C4-2B (cell line): ENCODE measurements at regions not wholly inside any gene's neighbourhood (a gene's known extent, or its start where the extent isn't known, plus 50 kb on each side); places are given as distances from the start of the nearest gene placed in this dataset.

Source experiments
- H3K27ac ChIP-seq: fragments of 450-650 bp; 2 replicates; pipeline ENCODE4 v1.5.1; 2017
- ZFX ChIP-seq: fragments of 450-650 bp; IDR thresholded peaks from 2 replicates; pipeline ENCODE4 v1.6.1; 2017
- TF ChIP-seq, protein P1 (sequence below): fragments of 450-650 bp; conservative IDR thresholded peaks from 2 replicates; pipeline ENCODE4 v1.5.1; 2017; ENCODE audit warnings: mild to moderate bottlenecking

GRCh38 chr5:56588636-56589480 lies 226.5 kb upstream of the MAP3K1 start:
- no peak overlapping the region for H3K27ac ChIP-seq
- TF ChIP-seq, protein P1, sequence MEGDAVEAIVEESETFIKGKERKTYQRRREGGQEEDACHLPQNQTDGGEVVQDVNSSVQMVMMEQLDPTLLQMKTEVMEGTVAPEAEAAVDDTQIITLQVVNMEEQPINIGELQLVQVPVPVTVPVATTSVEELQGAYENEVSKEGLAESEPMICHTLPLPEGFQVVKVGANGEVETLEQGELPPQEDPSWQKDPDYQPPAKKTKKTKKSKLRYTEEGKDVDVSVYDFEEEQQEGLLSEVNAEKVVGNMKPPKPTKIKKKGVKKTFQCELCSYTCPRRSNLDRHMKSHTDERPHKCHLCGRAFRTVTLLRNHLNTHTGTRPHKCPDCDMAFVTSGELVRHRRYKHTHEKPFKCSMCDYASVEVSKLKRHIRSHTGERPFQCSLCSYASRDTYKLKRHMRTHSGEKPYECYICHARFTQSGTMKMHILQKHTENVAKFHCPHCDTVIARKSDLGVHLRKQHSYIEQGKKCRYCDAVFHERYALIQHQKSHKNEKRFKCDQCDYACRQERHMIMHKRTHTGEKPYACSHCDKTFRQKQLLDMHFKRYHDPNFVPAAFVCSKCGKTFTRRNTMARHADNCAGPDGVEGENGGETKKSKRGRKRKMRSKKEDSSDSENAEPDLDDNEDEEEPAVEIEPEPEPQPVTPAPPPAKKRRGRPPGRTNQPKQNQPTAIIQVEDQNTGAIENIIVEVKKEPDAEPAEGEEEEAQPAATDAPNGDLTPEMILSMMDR: no peak
- TF ChIP-seq ZFX: no peak

GRCh38 chr5:56588131-56588487 lies 227.2 kb upstream of the MAP3K1 start:
- no peak overlapping the region for H3K27ac ChIP-seq

DNA sequence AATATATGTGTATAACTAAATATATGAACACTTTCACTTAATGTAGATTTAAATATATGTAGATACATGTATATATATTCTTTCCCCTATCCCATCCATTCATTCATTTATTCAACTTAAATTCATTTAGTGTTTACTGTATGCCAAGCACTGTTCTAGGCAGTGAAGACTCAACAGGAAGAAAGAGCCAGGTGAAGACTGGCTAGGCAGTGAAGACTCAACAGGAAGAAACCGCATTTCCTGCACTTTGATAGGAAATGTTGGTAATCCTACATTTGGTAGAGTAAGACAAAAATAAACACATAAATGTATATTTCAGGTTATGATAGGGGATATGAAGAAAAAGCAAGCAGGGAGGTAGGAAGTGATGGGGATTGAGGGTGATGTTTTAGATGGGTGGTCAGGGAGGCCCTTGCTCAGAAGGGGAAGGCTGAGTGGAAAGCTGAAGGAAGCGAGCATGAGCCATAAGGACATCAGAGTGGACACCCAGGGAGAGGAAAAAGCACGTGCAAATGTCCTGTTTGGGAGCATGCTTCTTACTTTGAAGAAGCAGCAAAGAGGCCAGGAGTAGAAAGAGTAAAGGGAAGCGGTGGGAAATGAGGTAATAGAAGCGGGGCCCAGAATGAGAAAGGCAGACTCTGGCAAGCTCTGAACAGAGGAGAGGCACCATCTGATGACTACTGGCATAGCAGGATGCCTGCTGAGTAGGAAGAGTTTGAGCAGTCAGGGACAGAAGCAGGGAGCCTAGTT lies 227.8 kb upstream of the MAP3K1 start:
- TF ChIP-seq ZFX: no peak
- TF ChIP-seq, protein P1: no peak
- no peak overlapping the region for H3K27ac ChIP-seq

More at GRCh38 chr5:56588131-56588487, 227.2 kb upstream of the MAP3K1 start:
- TF ChIP-seq, protein P1: no peak
- no peak for TF ChIP-seq ZFX

DNA sequence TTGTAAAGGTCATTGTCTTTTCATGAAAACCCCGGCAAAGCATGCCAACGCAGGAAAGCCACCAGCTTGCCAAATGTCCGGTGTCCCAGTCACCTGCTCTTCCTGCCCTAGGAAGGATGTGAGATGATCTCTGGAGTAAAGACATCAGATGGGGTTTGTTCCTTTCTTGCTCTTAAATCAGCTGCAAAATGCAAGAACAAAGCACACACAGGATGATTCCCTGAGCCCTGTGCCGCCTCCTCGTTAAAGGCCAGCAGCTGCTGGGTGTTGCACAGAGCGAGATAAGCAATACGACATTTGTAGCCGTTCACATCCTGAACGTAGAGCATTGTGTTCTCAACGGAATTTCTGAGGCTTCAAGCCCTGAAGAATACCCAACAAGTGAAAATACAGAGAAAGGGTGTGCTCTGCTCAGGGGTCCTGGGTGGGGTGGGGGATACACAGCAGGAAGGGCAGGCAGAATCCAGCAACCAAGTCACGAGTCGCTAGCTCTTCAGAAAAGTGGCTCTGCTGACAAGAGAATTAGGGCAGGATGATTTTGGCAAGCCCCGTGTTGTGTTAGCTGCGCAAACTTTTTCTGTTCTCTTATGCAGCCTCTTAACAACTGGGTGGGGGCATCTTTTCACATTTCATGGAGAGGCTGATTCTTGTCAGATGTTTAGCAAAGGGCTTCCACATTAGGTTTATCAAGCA lies 229.2 kb upstream of the MAP3K1 start:
- H3K27ac ChIP-seq: no peak overlapping the region
- TF ChIP-seq ZFX: no peak
- TF ChIP-seq, protein P1: no peak

DNA sequence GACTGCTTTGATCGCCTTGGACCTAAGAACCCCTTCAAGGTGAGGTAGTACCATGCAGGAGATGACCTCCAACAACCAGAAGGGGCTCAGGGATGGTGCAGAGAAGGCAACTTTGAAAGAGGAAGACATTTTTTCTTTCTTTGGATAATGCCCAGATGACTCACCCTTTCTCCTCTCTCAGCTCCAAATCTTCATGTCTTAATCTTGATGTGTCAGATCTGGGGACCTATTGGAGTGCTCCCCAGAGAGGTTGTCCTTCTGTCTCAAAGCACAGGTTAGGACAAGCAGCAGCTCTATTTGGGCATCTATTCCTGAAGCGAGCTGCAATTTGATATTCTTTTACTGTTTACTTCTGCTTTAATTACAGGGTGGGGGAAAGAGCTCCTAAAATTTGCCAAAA lies 229.9 kb upstream of the MAP3K1 start:
- H3K27ac ChIP-seq: no peak overlapping the region

GRCh38 chr5:56581426-56581825 lies 233.9 kb upstream of the MAP3K1 start:
- TF ChIP-seq ZFX: no peak
- TF ChIP-seq, protein P1: no peak
- H3K27ac ChIP-seq: no peak overlapping the region

More for the DNA sequence above, 229.9 kb upstream of the MAP3K1 start:
- TF ChIP-seq ZFX: no peak
- TF ChIP-seq, protein P1: no peak

- H3K27ac ChIP-seq: no peak overlapping the region
Measured at GRCh38 chr5:56580864-56581263, 234.5 kb upstream of the MAP3K1 start.

More at GRCh38 chr5:56580864-56581263, 234.5 kb upstream of the MAP3K1 start:
- TF ChIP-seq, protein P1: no peak
